Naive thymus-derived CD4-positive, alpha-beta T cell (primary cell): ENCODE measurements at regions not wholly inside any gene's neighbourhood (a gene's known extent, or its start where the extent isn't known, plus 50 kb on each side); places are given as distances from the start of the nearest gene placed in this dataset.
A peak's percentile ranks its signal among the peaks of the same experiment; 100 is the strongest.

ENCODE experiments used
- ATAC-seq: fragments of 150-1000 bp; cut with Tn5 transposase; 2 replicates; pipeline ENCODE4 v1.10.0; 2021; ENCODE audit warnings: mild to moderate bottlenecking, moderate library complexity
- CTCF ChIA-PET: fragments of 350-600 bp; sonication (Branson Sonifier 250); formaldehyde crosslinking; loops from one replicate; lab custom pipeline; 2021; ENCODE audit warnings: antibody characterized with exemption; lab: Charles Lee
- POLR2A ChIA-PET: fragments of 350-600 bp; sonication (Branson Sonifier 250); formaldehyde crosslinking; loops from one replicate; lab custom pipeline; 2021; ENCODE audit warnings: antibody characterized with exemption, inconsistent platforms; lab: Charles Lee
- DNase-seq, 9 donors: peaks; one replicate each; pipeline versions ENCODE4 v3.0.0 to v3.0.0-alpha.2; 2020 to 2022; ENCODE audit warnings: mixed read lengths in 1 of 9
- H3K27ac ChIP-seq: one replicate; pipeline ENCODE4 v1.7.0; 2013; ENCODE audit warnings: mild to moderate bottlenecking, low read depth, low read length, moderate library complexity
- H3K27me3 ChIP-seq, 2 donors: one replicate each; pipeline ENCODE4 v1.7.0; 2013; ENCODE audit warnings: low read length in 2 of 2, mild to moderate bottlenecking in 2 of 2, moderate library complexity in 2 of 2; ENCODE audit not compliant: control insufficient read depth in 2 of 2, insufficient read depth in 2 of 2
- H3K36me3 ChIP-seq, 3 experiments: 1 replicate in 2 of 3; 2 replicates in 1 of 3; pipeline ENCODE4 v1.7.0; 2013; ENCODE audit warnings: low read length in 3 of 3, mild to moderate bottlenecking in 3 of 3, moderate library complexity in 1 of 3; ENCODE audit not compliant: insufficient read depth in 3 of 3, control insufficient read depth in 2 of 3
- H3K4me1 ChIP-seq, 2 donors: one replicate each; pipeline ENCODE4 v1.7.0; 2013; ENCODE audit warnings: low read length in 2 of 2, mild to moderate bottlenecking in 2 of 2, moderate library complexity in 1 of 2; ENCODE audit not compliant: control insufficient read depth in 2 of 2, insufficient read depth in 2 of 2
- H3K4me3 ChIP-seq: 2 replicates; pipeline ENCODE4 v1.7.0; 2013; ENCODE audit warnings: mild to moderate bottlenecking, low read length
- H3K9me3 ChIP-seq, 3 experiments: 1 replicate in 2 of 3; 2 replicates in 1 of 3; pipeline ENCODE4 v1.7.0; 2013; ENCODE audit warnings: low read length in 3 of 3; ENCODE audit not compliant: control insufficient read depth in 2 of 3
- H3K27ac Mint-ChIP-seq, 9 donors: one replicate each; pipeline ENCODE4 v1.8.0; 2020 to 2022; ENCODE audit warnings: mixed read lengths in 9 of 9, mild to moderate bottlenecking in 8 of 9, moderate library complexity in 5 of 9, inconsistent platforms in 2 of 9
- H3K27me3 Mint-ChIP-seq, 5 donors: one replicate each; pipeline ENCODE4 v1.8.0; 2021 to 2022; ENCODE audit warnings: mixed read lengths in 5 of 5, mild to moderate bottlenecking in 1 of 5
- H3K36me3 Mint-ChIP-seq, 5 donors: one replicate each; pipeline ENCODE4 v1.8.0; 2020 to 2022; ENCODE audit warnings: mixed read lengths in 5 of 5, mild to moderate bottlenecking in 3 of 5, inconsistent platforms in 1 of 5
- H3K4me1 Mint-ChIP-seq, 7 donors: one replicate each; pipeline ENCODE4 v1.8.0; 2020 to 2022; ENCODE audit warnings: mixed read lengths in 7 of 7, mild to moderate bottlenecking in 3 of 7, inconsistent platforms in 1 of 7
- H3K4me3 Mint-ChIP-seq, 10 donors: one replicate each; pipeline ENCODE4 v1.8.0; 2020 to 2022; ENCODE audit warnings: mild to moderate bottlenecking in 10 of 10, mixed read lengths in 10 of 10, moderate library complexity in 6 of 10, inconsistent platforms in 2 of 10
- H3K9me3 Mint-ChIP-seq, 11 donors: one replicate each; pipeline ENCODE4 v1.8.0; 2020 to 2022; ENCODE audit warnings: mixed read lengths in 11 of 11, mild to moderate bottlenecking in 4 of 11, inconsistent platforms in 1 of 11, moderate library complexity in 1 of 11
- intact Hi-C, 2 donors: fragments of 100-400 bp; cut with micrococcal nuclease; formaldehyde crosslinking; loops; one replicate each; pipeline ENCODE4 v1.15.1; 2023

DNA sequence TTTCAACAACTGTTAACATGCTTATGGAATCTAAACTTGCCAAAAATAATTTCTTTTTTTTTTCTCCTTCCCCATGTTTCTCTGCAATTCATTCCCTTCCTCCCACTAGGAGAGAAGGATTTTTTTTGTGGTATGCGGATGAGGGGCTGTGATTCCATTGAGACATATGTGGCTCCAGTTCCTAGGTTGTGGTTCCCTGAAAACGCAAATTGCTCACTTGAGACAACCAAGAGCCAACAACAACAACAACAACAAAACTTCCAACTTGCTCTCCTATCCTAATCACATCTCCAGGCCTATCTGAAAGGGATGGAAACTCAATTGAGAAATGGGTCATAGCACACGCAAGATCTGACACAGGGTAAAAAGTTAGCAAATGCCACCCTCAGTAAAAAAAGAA is 406.5 kb upstream of the TGFBR2 start:
- Histone ChIP-seq H3K9me3 (no peaks in the 10 kb centered on the region), H3K27ac (no peak overlapping the region), H3K27me3 (no peaks in the 10 kb centered on the region), H3K4me3 (no peak overlapping the region), H3K4me1 (no peaks in the 10 kb centered on the region), H3K36me3 (no peaks in the 10 kb centered on the region)
- H3K27me3 Mint-ChIP-seq = peaks cover 0 to 6% (median 0%) of the 10 kb centered on the region in 5 donors
- H3K4me1 Mint-ChIP-seq = peaks cover 0 to 7% (median 4%) of the 10 kb centered on the region in 7 donors
- ChIA-PET CTCF (interaction anchor here (0.7 to 2.8 kb wide), 11 partner anchors 17 to 551 kb away, joined by 3 to 20 read pairs (median 4); no protein-coding TSS in a partner anchor), POLR2A (interaction anchor here (0.5 kb wide), 1 partner anchor 37 kb away, joined by 3 read pairs; no protein-coding TSS in a partner anchor)
- intact Hi-C loops = loop anchor here (1.0 to 10.0 kb wide), 11 partner anchors 87 to 1283 kb away; no protein-coding TSS in a partner anchor
- H3K4me3 Mint-ChIP-seq = no peak overlapping the region
- H3K9me3 Mint-ChIP-seq = peaks cover 0 to 3% (median 0%) of the 10 kb centered on the region in 11 donors
- H3K27ac Mint-ChIP-seq = no peak overlapping the region
- no peak for DNase-seq
- no peak for ATAC-seq
- H3K36me3 Mint-ChIP-seq = no peaks in the 10 kb centered on the region

- Mint-ChIP-seq H3K9me3 (peaks cover 0 to 3% (median 0%) of the 10 kb centered on the region in 11 donors), H3K27ac (no peak overlapping the region)
Measured at GRCh38 chr3:30201715-30202114, 404.7 kb upstream of the TGFBR2 start.

GRCh38 chr3:30203301-30203700 is 403.1 kb upstream of the TGFBR2 start:
- intact Hi-C loops = no loop called here
- Histone ChIP-seq H3K27me3 (no peaks in the 10 kb centered on the region), H3K4me3 (no peak overlapping the region), H3K4me1 (peaks cover 0 to 4% of the 10 kb centered on the region in 2 donors), H3K36me3 (no peaks in the 10 kb centered on the region), H3K27ac (no peak overlapping the region), H3K9me3 (no peaks in the 10 kb centered on the region)
- Mint-ChIP-seq H3K4me1 (peaks cover 5 to 30% (median 19%) of the 10 kb centered on the region in 7 donors), H3K27ac (no peak overlapping the region), H3K9me3 (peaks cover 0 to 3% (median 0%) of the 10 kb centered on the region in 11 donors), H3K27me3 (no peaks in the 10 kb centered on the region), H3K36me3 (peaks cover 0 to 4% (median 0%) of the 10 kb centered on the region in 5 donors), H3K4me3 (no peak overlapping the region)
- no peak for ATAC-seq
- no peak for DNase-seq
- ChIA-PET CTCF (no interaction called here), POLR2A (no interaction called here)

More at GRCh38 chr3:30201715-30202114, 404.7 kb upstream of the TGFBR2 start:
- H3K4me1 ChIP-seq = no peaks in the 10 kb centered on the region
- intact Hi-C loops = no loop called here
- no peaks in the 10 kb centered on the region for H3K36me3 ChIP-seq
- no peaks in the 10 kb centered on the region for H3K27me3 ChIP-seq
- no peak overlapping the region for H3K4me3 ChIP-seq
- ATAC-seq (no peak), DNase-seq (no peak)
- H3K36me3 Mint-ChIP-seq = peaks cover 0 to 4% (median 0%) of the 10 kb centered on the region in 5 donors
- no peaks in the 10 kb centered on the region for H3K27me3 Mint-ChIP-seq
- no peak overlapping the region for H3K4me3 Mint-ChIP-seq
- ChIA-PET CTCF (no interaction called here), POLR2A (no interaction called here)
- peaks cover 5 to 20% (median 14%) of the 10 kb centered on the region in 7 donors for H3K4me1 Mint-ChIP-seq
- no peak overlapping the region for H3K27ac ChIP-seq
- H3K9me3 ChIP-seq = no peaks in the 10 kb centered on the region

- Histone ChIP-seq H3K36me3 (no peaks in the 10 kb centered on the region), H3K9me3 (no peaks in the 10 kb centered on the region), H3K4me1 (peaks cover 0 to 4% of the 10 kb centered on the region in 2 donors), H3K27me3 (no peaks in the 10 kb centered on the region), H3K27ac (no peak overlapping the region), H3K4me3 (no peak overlapping the region)
- DNase-seq = no peak
- H3K27ac Mint-ChIP-seq = no peak overlapping the region
- intact Hi-C loops = no loop called here
- ChIA-PET POLR2A (interaction anchor here (1.3 kb wide), 1 partner anchor 11 kb away, joined by 4 read pairs; no protein-coding TSS in a partner anchor), CTCF (interaction anchor here (1.8 kb wide), 1 partner anchor 9 kb away, joined by 5 read pairs; no protein-coding TSS in a partner anchor)
- no peaks in the 10 kb centered on the region for H3K27me3 Mint-ChIP-seq
- H3K9me3 Mint-ChIP-seq = peaks cover 0 to 3% (median 0%) of the 10 kb centered on the region in 11 donors
- no peak for ATAC-seq
- no peak overlapping the region for H3K4me3 Mint-ChIP-seq
- H3K36me3 Mint-ChIP-seq = peaks cover 0 to 4% (median 0%) of the 10 kb centered on the region in 5 donors
- peaks cover 5 to 28% (median 19%) of the 10 kb centered on the region in 7 donors for H3K4me1 Mint-ChIP-seq
Measured at GRCh38 chr3:30204126-30204525, 402.3 kb upstream of the TGFBR2 start.

DNA sequence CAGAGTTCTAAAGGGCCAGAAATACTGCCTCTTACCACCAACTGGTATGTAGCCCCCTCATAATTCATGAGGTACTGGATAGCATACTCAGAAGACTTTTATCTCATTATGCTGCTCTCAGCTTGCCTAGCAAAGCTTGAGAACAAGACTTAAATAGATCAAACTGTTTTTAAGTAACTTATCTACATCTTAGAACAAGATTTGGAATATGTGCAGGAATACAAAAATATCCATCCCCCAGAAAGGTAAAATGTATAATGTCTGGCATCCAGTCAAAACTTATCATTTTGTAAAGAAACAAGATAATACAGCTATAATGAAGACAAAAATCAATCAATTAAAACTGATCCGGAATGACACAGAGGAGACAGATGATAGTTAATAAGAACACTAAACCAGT is 400.4 kb upstream of the TGFBR2 start:
- H3K27ac Mint-ChIP-seq = peak overlapping the region in 3 of 9 donors; percentile 15 to 37 (median 34)
- Histone ChIP-seq H3K4me1 (peaks cover 0 to 4% of the 10 kb centered on the region in 2 donors), H3K27ac (no peak overlapping the region), H3K36me3 (no peaks in the 10 kb centered on the region), H3K27me3 (no peaks in the 10 kb centered on the region), H3K9me3 (no peaks in the 10 kb centered on the region), H3K4me3 (no peak overlapping the region)
- intact Hi-C loops = no loop called here
- peaks cover 7 to 36% (median 30%) of the 10 kb centered on the region in 7 donors for H3K4me1 Mint-ChIP-seq
- H3K27me3 Mint-ChIP-seq = no peaks in the 10 kb centered on the region
- H3K36me3 Mint-ChIP-seq = peaks cover 0 to 11% (median 0%) of the 10 kb centered on the region in 5 donors
- ATAC-seq (no peak), DNase-seq (no peak)
- peaks cover 0 to 9% (median 0%) of the 10 kb centered on the region in 11 donors for H3K9me3 Mint-ChIP-seq
- CTCF ChIA-PET = no interaction called here
- POLR2A ChIA-PET = interaction anchor here (0.6 to 1.0 kb wide), 2 partner anchors 473 to 488 kb away, joined by 3 to 4 read pairs; no protein-coding TSS in a partner anchor
- peak overlapping the region in 7 of 10 donors; percentile 12 to 68 (median 42) for H3K4me3 Mint-ChIP-seq

- H3K4me3 Mint-ChIP-seq = peak overlapping the region in 1 of 10 donors; percentile 26
- H3K4me3 ChIP-seq = no peak overlapping the region
- DNase-seq = no peak
Measured at GRCh38 chr3:30221619-30222018, 384.8 kb upstream of the TGFBR2 start.

More at GRCh38 chr3:30221619-30222018, 384.8 kb upstream of the TGFBR2 start:
- Mint-ChIP-seq H3K4me1 (peaks cover 5 to 43% (median 15%) of the 10 kb centered on the region in 7 donors), H3K36me3 (peaks cover 4 to 19% (median 8%) of the 10 kb centered on the region in 5 donors), H3K27me3 (peaks cover 0 to 10% (median 5%) of the 10 kb centered on the region in 5 donors), H3K27ac (no peak overlapping the region), H3K9me3 (peaks cover 0 to 13% (median 5%) of the 10 kb centered on the region in 11 donors)
- POLR2A ChIA-PET = no interaction called here
- no peaks in the 10 kb centered on the region for H3K9me3 ChIP-seq
- no peaks in the 10 kb centered on the region for H3K36me3 ChIP-seq
- ATAC-seq = peak; percentile 46
- CTCF ChIA-PET = no interaction called here
- H3K27me3 ChIP-seq = no peaks in the 10 kb centered on the region
- no peak overlapping the region for H3K27ac ChIP-seq
- intact Hi-C loops = loop anchor here in 1 of 2 donors (10.0 kb wide), 1 partner anchor 403 kb away; no protein-coding TSS in a partner anchor
- H3K4me1 ChIP-seq = no peaks in the 10 kb centered on the region
